HepG2 (cell line): ENCODE measurements at regions not wholly inside any gene's neighbourhood (a gene's known extent, or its start where the extent isn't known, plus 50 kb on each side); places are given as distances from the start of the nearest gene placed in this dataset.

Experiments used
- CREB1 ChIP-seq, 2 experiments: fragments of 450-650 bp in 1 of 2; IDR thresholded peaks; 2 replicates each; pipeline ENCODE4 v1.6.1; 2016 to 2017; ENCODE audit warnings: control low read depth in 1 of 2, mild to moderate bottlenecking in 1 of 2, missing compliant biosample characterization in 1 of 2, missing genetic modification characterization in 1 of 2
- JUNB ChIP-seq: sonication (generic); formaldehyde crosslinking; IDR thresholded peaks from 2 replicates; pipeline ENCODE4 v1.8.0; 2022; ENCODE audit warnings: missing genetic modification reagents, mild to moderate bottlenecking, borderline replicate concordance
- SIN3A ChIP-seq: IDR thresholded peaks from 2 replicates; pipeline ENCODE4 v1.6.1; 2011; ENCODE audit warnings: low read depth, mild to moderate bottlenecking, control low read depth, low read length, borderline replicate concordance
- SRSF9 ChIP-seq: fragments of 200-400 bp; formaldehyde crosslinking; IDR thresholded peaks from 2 replicates; pipeline ENCODE4 v1.6.1; 2018; ENCODE audit warnings: borderline replicate concordance, mild to moderate bottlenecking, low read depth, low read length; ENCODE audit not compliant: insufficient read depth, poor library complexity, severe bottlenecking
- TAF1 ChIP-seq: sonication (generic); formaldehyde crosslinking; IDR thresholded peaks from 2 replicates; pipeline ENCODE4 v1.4.0; 2020; ENCODE audit warnings: missing genetic modification reagents
- ZNF543 ChIP-seq: sonication (generic); formaldehyde crosslinking; IDR thresholded peaks from 2 replicates; pipeline ENCODE4 v1.4.0; 2020; ENCODE audit warnings: mild to moderate bottlenecking, missing genetic modification reagents
- TF ChIP-seq, protein P1 (sequence below): sonication (generic); formaldehyde crosslinking; IDR thresholded peaks from 2 replicates; pipeline ENCODE4 v1.5.0; 2020; ENCODE audit warnings: missing genetic modification reagents
- TF ChIP-seq, protein P2 (sequence below): sonication (generic); formaldehyde crosslinking; IDR thresholded peaks from 2 replicates; pipeline ENCODE4 v1.5.0; 2020; ENCODE audit warnings: mild to moderate bottlenecking, missing genetic modification reagents, moderate library complexity
- TF ChIP-seq, protein P3 (sequence below): sonication (generic); formaldehyde crosslinking; conservative IDR thresholded peaks from 2 replicates; pipeline ENCODE4 v1.4.0; 2020; ENCODE audit warnings: missing genetic modification reagents
- TF ChIP-seq, protein P4 (sequence below): sonication (generic); formaldehyde crosslinking; IDR thresholded peaks from 2 replicates; pipeline ENCODE4 v1.4.0; 2020; ENCODE audit warnings: missing genetic modification reagents

DNA sequence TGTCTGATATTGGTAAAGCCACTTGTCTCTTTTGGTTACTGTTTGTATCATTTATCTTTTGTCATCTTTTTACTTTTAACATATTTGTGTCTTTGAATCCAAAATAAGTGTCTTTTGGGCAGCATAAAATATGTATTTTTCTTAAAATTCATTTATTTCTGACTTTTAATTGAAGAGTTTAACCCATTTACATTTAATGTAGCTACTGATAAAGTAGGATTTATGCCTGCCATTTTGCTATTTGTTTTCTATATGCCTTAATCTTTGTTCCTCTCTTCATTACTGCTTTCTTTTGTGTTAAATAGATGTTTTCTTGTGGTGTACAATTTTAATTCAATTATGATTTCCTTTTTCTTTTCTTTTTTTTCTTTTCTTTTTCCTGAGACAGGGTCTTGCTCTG, 60.9 kb downstream of the ESM1 start:
- TF ChIP-seq, protein P1, sequence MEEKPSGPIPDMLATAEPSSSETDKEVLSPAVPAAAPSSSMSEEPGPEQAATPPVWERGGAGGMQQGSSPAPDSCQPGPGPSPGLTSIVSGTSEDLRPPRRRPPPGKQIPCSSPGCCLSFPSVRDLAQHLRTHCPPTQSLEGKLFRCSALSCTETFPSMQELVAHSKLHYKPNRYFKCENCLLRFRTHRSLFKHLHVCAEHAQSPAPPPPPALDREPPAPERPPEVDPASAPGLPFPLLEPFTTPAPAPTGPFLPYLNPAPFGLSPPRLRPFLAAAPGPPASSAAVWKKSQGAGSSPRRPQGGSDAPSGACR (CRISPR knock-in tag), result no peak
- TF ChIP-seq, protein P2, sequence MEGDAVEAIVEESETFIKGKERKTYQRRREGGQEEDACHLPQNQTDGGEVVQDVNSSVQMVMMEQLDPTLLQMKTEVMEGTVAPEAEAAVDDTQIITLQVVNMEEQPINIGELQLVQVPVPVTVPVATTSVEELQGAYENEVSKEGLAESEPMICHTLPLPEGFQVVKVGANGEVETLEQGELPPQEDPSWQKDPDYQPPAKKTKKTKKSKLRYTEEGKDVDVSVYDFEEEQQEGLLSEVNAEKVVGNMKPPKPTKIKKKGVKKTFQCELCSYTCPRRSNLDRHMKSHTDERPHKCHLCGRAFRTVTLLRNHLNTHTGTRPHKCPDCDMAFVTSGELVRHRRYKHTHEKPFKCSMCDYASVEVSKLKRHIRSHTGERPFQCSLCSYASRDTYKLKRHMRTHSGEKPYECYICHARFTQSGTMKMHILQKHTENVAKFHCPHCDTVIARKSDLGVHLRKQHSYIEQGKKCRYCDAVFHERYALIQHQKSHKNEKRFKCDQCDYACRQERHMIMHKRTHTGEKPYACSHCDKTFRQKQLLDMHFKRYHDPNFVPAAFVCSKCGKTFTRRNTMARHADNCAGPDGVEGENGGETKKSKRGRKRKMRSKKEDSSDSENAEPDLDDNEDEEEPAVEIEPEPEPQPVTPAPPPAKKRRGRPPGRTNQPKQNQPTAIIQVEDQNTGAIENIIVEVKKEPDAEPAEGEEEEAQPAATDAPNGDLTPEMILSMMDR (CRISPR knock-in tag), result no peak
- TF ChIP-seq TAF1 (no peak), SIN3A (no peak), CREB1 (IDR thresholded peaks at IDR 0.05) (no peak), CREB1 (CRISPR knock-in tag; IDR thresholded peaks at IDR 0.05) (no peak), JUNB (no peak), SRSF9 (no peak), ZNF543 (no peak)
- TF ChIP-seq, protein P3, sequence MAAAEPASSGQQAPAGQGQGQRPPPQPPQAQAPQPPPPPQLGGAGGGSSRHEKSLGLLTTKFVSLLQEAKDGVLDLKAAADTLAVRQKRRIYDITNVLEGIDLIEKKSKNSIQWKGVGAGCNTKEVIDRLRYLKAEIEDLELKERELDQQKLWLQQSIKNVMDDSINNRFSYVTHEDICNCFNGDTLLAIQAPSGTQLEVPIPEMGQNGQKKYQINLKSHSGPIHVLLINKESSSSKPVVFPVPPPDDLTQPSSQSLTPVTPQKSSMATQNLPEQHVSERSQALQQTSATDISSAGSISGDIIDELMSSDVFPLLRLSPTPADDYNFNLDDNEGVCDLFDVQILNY (CRISPR knock-in tag), result no peak
- TF ChIP-seq, protein P4, sequence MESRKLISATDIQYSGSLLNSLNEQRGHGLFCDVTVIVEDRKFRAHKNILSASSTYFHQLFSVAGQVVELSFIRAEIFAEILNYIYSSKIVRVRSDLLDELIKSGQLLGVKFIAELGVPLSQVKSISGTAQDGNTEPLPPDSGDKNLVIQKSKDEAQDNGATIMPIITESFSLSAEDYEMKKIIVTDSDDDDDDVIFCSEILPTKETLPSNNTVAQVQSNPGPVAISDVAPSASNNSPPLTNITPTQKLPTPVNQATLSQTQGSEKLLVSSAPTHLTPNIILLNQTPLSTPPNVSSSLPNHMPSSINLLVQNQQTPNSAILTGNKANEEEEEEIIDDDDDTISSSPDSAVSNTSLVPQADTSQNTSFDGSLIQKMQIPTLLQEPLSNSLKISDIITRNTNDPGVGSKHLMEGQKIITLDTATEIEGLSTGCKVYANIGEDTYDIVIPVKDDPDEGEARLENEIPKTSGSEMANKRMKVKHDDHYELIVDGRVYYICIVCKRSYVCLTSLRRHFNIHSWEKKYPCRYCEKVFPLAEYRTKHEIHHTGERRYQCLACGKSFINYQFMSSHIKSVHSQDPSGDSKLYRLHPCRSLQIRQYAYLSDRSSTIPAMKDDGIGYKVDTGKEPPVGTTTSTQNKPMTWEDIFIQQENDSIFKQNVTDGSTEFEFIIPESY, result no peak
